Lower leg skin (tissue), 3 donors: ENCODE measurements at regions not wholly inside any gene's neighbourhood (a gene's known extent, or its start where the extent isn't known, plus 50 kb on each side); places are given as distances from the start of the nearest gene placed in this dataset.

ENCODE experiments used
- POLR2A ChIP-seq, 2 donors: fragments of 450-650 bp; IDR thresholded peaks; one replicate each; pipeline ENCODE4 v1.6.1; 2016 to 2017; ENCODE audit warnings: antibody characterized with exemption in 2 of 2, mild to moderate bottlenecking in 1 of 2, moderate library complexity in 1 of 2
- TF ChIP-seq, protein P1 (sequence below), 3 donors: fragments of 450-650 bp; IDR thresholded peaks; one replicate each; pipeline ENCODE4 v1.5.1; 2016; ENCODE audit warnings: antibody characterized with exemption in 3 of 3, mild to moderate bottlenecking in 3 of 3, moderate library complexity in 2 of 3

DNA sequence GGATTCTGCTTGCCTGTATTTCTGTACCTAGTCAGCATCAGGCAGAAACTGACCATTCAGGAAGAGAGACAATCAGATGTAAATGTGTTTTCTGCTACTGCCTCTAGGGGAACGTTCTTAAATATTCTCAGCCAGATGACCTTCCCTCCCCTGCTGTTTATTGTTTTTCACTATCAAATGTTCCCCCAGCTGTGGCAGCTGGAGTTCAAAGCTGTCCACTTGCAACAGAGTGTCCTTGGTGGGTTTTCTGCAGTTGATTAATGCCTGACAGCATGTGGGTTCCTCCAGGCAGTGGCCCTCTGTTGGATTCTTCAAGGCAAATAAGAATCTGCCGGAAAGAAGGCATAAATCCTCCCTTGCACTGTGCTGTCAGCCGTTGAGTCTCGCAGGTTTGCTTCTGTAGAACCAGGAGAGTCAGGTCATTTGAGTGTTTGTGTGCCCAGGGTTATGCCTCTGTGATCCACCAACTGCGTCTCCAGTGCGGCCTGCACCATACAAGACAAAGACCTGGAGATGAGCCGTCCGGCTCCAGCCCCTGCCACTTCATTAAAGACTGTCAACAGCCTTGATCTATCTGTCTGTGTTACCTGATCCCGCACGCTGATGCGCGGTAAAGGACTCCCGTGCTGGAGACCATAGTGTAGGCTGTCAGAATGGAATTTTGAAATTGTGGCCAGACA, 203.4 kb downstream of the GADD45G start:
- TF ChIP-seq, protein P1, sequence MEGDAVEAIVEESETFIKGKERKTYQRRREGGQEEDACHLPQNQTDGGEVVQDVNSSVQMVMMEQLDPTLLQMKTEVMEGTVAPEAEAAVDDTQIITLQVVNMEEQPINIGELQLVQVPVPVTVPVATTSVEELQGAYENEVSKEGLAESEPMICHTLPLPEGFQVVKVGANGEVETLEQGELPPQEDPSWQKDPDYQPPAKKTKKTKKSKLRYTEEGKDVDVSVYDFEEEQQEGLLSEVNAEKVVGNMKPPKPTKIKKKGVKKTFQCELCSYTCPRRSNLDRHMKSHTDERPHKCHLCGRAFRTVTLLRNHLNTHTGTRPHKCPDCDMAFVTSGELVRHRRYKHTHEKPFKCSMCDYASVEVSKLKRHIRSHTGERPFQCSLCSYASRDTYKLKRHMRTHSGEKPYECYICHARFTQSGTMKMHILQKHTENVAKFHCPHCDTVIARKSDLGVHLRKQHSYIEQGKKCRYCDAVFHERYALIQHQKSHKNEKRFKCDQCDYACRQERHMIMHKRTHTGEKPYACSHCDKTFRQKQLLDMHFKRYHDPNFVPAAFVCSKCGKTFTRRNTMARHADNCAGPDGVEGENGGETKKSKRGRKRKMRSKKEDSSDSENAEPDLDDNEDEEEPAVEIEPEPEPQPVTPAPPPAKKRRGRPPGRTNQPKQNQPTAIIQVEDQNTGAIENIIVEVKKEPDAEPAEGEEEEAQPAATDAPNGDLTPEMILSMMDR (IDR thresholded peaks at IDR 0.05) = no peak
- TF ChIP-seq POLR2A (IDR thresholded peaks at IDR 0.05) = no peak
